ENCODE measurements at regions not wholly inside any gene's neighbourhood (a gene's known extent, or its start where the extent isn't known, plus 50 kb on each side); places are given as distances from the start of the nearest gene placed in this dataset.

GRCh38 chr6:80714513-80714912, 608.0 kb downstream of the BCKDHB start:
- Histone ChIP-seq H3K4me1 (no peaks in the 10 kb centered on the region), H3K36me3 (no peaks in the 10 kb centered on the region), H3K27me3 (no peaks in the 10 kb centered on the region), H3K27ac (no peak overlapping the region), H3K4me2 (no peak overlapping the region), H3K4me3 (no peak overlapping the region), H4K20me1 (no peaks in the 10 kb centered on the region), H3K9ac (no peak overlapping the region), H3K9me3 (no peaks in the 10 kb centered on the region)
- no peak for TF ChIP-seq Cebpa-rat (IDR thresholded peaks at IDR 0.05)

DNA sequence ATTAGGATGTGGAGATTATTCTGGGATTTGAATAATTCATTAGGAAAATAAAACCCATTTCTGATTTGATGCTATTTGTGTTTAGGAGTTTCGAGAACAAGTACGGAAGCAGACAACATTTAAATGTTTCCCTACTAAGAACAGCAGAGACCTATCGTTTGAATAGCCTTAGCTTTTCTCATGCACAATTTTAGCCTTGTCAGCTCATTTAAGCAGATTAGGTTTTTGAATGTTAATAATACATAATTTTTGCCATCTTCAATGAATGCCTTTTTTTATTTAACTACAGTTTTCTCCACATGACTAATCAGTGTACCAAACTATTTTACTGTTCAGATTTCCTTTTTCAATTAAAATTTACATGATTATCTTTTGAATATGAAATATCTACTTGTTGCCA, 592.0 kb downstream of the BCKDHB start:
- Histone ChIP-seq H3K27ac (no peak overlapping the region), H4K20me1 (no peaks in the 10 kb centered on the region), H3K27me3 (no peaks in the 10 kb centered on the region), H3K9me3 (peaks cover 10% of the 10 kb centered on the region), H3K36me3 (no peaks in the 10 kb centered on the region), H3K9ac (no peak overlapping the region), H3K4me2 (no peak overlapping the region), H3K4me3 (no peak overlapping the region), H3K4me1 (no peaks in the 10 kb centered on the region)
- TF ChIP-seq Cebpa-rat (IDR thresholded peaks at IDR 0.05): no peak

- Histone ChIP-seq H4K20me1 (no peaks in the 10 kb centered on the region), H3K4me1 (no peaks in the 10 kb centered on the region), H3K9ac (no peak overlapping the region), H3K36me3 (no peaks in the 10 kb centered on the region), H3K9me3 (no peaks in the 10 kb centered on the region), H3K27me3 (no peaks in the 10 kb centered on the region), H3K4me2 (no peak overlapping the region), H3K4me3 (no peak overlapping the region), H3K27ac (no peak overlapping the region)
- no peak for TF ChIP-seq Cebpa-rat (IDR thresholded peaks at IDR 0.05)
These were observed 589.8 kb downstream of the BCKDHB start for GRCh38 chr6:80696268-80696667.

GRCh38 chr6:80690551-80691131, 584.2 kb downstream of the BCKDHB start:
- H3K4me1 ChIP-seq: no peaks in the 10 kb centered on the region
- TF ChIP-seq Cebpa-rat (IDR thresholded peaks at IDR 0.05): no peak
- no peak overlapping the region for H3K4me2 ChIP-seq
- H3K27ac ChIP-seq: no peak overlapping the region
- no peaks in the 10 kb centered on the region for H3K36me3 ChIP-seq
- no peaks in the 10 kb centered on the region for H4K20me1 ChIP-seq
- H3K4me3 ChIP-seq: no peak overlapping the region
- H3K9ac ChIP-seq: no peak overlapping the region
- H3K27me3 ChIP-seq: no peaks in the 10 kb centered on the region
- no peaks in the 10 kb centered on the region for H3K9me3 ChIP-seq

GRCh38 chr6:80689716-80690395, 583.4 kb downstream of the BCKDHB start:
- Histone ChIP-seq H3K9me3 (no peaks in the 10 kb centered on the region), H3K4me1 (no peaks in the 10 kb centered on the region), H3K27ac (no peak overlapping the region), H3K4me3 (no peak overlapping the region), H3K4me2 (no peak overlapping the region), H3K9ac (no peak overlapping the region), H4K20me1 (no peaks in the 10 kb centered on the region), H3K27me3 (no peaks in the 10 kb centered on the region), H3K36me3 (no peaks in the 10 kb centered on the region)
- TF ChIP-seq Cebpa-rat (IDR thresholded peaks at IDR 0.05): no peak

DNA sequence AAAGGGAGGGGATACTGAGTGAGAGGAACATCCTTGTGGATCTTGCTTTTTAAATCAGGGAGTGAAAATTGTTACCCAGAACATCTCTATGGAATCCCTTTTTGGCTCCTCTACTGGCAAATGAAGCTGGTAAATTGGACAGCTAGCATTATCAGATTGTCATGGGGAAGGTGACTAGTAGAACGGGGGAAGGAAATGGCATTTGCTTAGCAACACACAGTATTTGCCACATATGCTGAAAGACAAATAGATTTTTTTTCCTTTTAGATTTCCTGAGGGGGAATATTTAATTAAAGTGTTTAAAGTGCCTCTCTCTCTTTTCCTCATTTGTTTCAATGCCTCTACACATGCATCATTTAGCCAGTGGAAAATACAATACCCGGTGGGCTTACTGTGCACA, 573.5 kb downstream of the BCKDHB start:
- Histone ChIP-seq H3K9me3 (no peaks in the 10 kb centered on the region), H3K4me2 (no peak overlapping the region), H3K27me3 (no peaks in the 10 kb centered on the region), H3K4me1 (no peaks in the 10 kb centered on the region), H4K20me1 (no peaks in the 10 kb centered on the region), H3K9ac (no peak overlapping the region), H3K27ac (no peak overlapping the region), H3K36me3 (no peaks in the 10 kb centered on the region), H3K4me3 (no peak overlapping the region)
- TF ChIP-seq Cebpa-rat (IDR thresholded peaks at IDR 0.05): no peak

DNA sequence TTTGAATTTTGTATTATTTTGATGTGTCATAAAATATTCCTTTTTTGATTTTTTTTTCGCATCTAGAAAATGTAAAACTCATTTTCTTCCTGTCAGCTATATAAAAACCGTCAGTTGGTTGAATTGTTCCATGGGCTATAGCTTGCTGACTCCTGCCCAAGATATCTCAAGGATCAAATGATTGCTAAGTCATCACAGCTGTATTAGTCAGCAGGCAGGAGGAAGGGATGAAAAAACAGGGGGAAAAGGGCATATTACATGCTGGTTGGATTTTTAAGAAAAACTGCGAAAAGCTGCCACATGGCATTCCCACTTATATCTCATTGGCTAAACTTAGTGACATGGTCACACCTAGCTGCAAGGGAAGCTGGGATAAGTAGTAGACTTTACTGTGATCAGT, 569.9 kb downstream of the BCKDHB start:
- TF ChIP-seq Cebpa-rat (IDR thresholded peaks at IDR 0.05): no peak
- H3K4me3 ChIP-seq: no peak overlapping the region
- H3K27ac ChIP-seq: no peak overlapping the region
- H3K4me2 ChIP-seq: no peak overlapping the region
- no peaks in the 10 kb centered on the region for H3K9me3 ChIP-seq
- H4K20me1 ChIP-seq: no peaks in the 10 kb centered on the region
- no peaks in the 10 kb centered on the region for H3K27me3 ChIP-seq
- no peak overlapping the region for H3K9ac ChIP-seq
- H3K4me1 ChIP-seq: no peaks in the 10 kb centered on the region
- no peaks in the 10 kb centered on the region for H3K36me3 ChIP-seq

DNA sequence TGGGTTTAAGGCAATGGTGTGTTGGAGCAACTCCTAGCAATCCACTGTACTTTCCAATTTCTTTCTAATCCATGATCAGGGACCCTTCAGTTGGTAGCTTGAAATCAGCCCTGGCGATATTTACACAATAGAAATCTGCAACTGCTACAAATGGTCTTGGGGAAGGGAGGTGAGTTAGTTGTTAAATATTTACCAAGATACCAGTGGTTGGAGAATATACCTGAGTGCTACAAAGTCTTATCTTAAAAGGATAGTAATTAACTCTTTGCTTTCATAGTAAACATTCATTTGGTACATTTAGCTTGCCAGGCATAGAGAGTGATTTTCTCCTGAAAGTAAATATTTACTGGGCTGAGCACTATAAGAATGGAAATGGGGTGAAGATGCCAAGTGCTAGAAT, 568.2 kb downstream of the BCKDHB start:
- H3K4me1 ChIP-seq: no peaks in the 10 kb centered on the region
- no peaks in the 10 kb centered on the region for H3K36me3 ChIP-seq
- no peaks in the 10 kb centered on the region for H3K9me3 ChIP-seq
- no peaks in the 10 kb centered on the region for H4K20me1 ChIP-seq
- TF ChIP-seq Cebpa-rat (IDR thresholded peaks at IDR 0.05): no peak
- no peak overlapping the region for H3K9ac ChIP-seq
- no peak overlapping the region for H3K27ac ChIP-seq
- H3K4me2 ChIP-seq: no peak overlapping the region
- no peak overlapping the region for H3K4me3 ChIP-seq
- H3K27me3 ChIP-seq: no peaks in the 10 kb centered on the region

GRCh38 chr6:80673367-80673766, 566.9 kb downstream of the BCKDHB start:
- H3K4me2 ChIP-seq: no peak overlapping the region
- H3K4me1 ChIP-seq: no peaks in the 10 kb centered on the region
- H3K4me3 ChIP-seq: no peak overlapping the region
- no peaks in the 10 kb centered on the region for H3K9me3 ChIP-seq
- H4K20me1 ChIP-seq: no peaks in the 10 kb centered on the region
- no peak for TF ChIP-seq Cebpa-rat (IDR thresholded peaks at IDR 0.05)
- H3K9ac ChIP-seq: no peak overlapping the region
- H3K27me3 ChIP-seq: no peaks in the 10 kb centered on the region
- H3K27ac ChIP-seq: no peak overlapping the region
- H3K36me3 ChIP-seq: no peaks in the 10 kb centered on the region

GRCh38 chr6:80667006-80667405, 560.5 kb downstream of the BCKDHB start:
- H3K4me2 ChIP-seq: no peak overlapping the region
- no peaks in the 10 kb centered on the region for H3K4me1 ChIP-seq
- H3K27ac ChIP-seq: no peak overlapping the region
- no peaks in the 10 kb centered on the region for H3K27me3 ChIP-seq
- no peaks in the 10 kb centered on the region for H4K20me1 ChIP-seq
- no peak overlapping the region for H3K9ac ChIP-seq
- H3K9me3 ChIP-seq: no peaks in the 10 kb centered on the region
- H3K36me3 ChIP-seq: no peaks in the 10 kb centered on the region
- no peak for TF ChIP-seq Cebpa-rat (IDR thresholded peaks at IDR 0.05)
- H3K4me3 ChIP-seq: no peak overlapping the region

GRCh38 chr6:80658926-80659325, 552.5 kb downstream of the BCKDHB start:
- Histone ChIP-seq H3K4me2 (no peak overlapping the region), H3K4me1 (no peaks in the 10 kb centered on the region), H3K36me3 (no peaks in the 10 kb centered on the region), H3K9ac (no peak overlapping the region), H3K27me3 (no peaks in the 10 kb centered on the region), H3K9me3 (no peaks in the 10 kb centered on the region), H4K20me1 (no peaks in the 10 kb centered on the region), H3K4me3 (no peak overlapping the region), H3K27ac (no peak overlapping the region)
- no peak for TF ChIP-seq Cebpa-rat (IDR thresholded peaks at IDR 0.05)
